GF-D8 (cell line): ENCODE measurements at regions not wholly inside any gene's neighbourhood (a gene's known extent, or its start where the extent isn't known, plus 50 kb on each side); places are given as distances from the start of the nearest gene placed in this dataset.
A peak's percentile ranks its signal among the peaks of the same experiment; 100 is the strongest.
"Not testable (repeated sequence)": the region's sequence is repeated elsewhere in the genome, so short reads cannot be mapped to it uniquely, and the experiment has no call there.

ENCODE experiments used
- DNase-seq: peaks from one replicate; lab custom pipeline; 2025; lab: John Stamatoyannopoulos, UW

DNA sequence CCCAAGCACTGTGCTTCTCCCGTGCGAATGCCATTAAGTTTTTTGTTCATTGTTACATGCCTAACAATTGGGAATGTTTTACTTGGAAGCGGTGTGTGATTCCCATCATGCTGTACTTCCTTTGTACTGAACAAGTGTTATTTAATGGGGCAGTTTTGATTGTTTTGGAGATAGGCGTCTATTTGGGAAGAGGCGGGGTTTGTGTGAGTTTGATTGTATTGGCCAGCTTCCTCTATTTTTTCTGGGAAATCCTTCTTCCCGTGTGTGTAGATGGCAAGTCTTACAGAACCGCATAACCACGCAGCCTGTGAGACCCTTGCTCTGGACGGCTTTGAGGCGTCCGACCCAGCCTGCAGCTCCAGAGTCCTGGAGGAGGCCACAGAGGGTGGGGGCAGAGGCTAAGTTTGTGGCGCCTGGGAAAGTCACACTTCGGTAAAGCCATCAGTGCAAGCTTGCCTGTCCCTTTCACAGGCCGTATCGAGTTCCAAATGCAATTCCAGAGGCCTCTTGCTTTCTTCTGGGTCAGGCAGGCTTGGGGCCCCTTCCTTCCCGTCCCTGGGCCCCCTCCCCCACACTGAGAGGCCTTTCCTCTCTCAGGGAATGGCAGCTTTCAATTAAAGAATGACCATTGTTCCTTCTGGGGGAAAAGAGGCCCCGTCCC is 210.3 kb downstream of the TOMM20 start:
- peak; percentile 46 for DNase-seq

DNA sequence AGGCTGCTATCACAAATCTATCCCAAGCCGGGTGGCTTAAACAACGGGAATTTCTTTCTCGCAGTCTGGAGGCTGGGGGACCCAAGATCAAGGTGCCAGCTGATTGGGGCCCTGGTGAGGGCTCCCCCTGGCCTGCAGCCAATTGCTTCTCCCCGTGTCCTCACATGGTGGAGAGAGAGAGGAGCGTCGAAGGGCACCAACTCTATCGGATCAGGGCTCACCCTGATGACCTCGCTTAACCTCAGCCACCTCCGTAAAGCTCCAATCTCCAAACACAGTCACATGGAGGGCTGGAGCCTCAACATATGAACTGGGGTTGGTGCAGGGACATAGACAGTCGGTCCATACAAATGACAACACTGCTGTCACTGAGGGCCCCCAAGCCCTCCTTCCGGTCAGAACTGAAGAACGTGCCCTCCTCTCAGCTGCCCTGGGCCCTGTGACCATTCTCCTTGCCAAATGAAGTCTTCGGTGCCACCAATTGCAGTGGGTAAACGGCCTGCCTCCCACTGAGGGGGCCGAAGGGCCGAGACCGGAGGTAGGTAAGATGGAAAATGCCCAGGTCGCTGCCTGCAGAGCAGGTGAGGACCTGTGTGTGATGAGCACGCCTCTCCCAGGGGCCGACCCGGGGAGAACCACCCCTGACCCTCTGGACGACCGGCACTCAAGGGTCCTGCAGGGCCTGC is 211.0 kb downstream of the TOMM20 start:
- no peak for DNase-seq

DNA sequence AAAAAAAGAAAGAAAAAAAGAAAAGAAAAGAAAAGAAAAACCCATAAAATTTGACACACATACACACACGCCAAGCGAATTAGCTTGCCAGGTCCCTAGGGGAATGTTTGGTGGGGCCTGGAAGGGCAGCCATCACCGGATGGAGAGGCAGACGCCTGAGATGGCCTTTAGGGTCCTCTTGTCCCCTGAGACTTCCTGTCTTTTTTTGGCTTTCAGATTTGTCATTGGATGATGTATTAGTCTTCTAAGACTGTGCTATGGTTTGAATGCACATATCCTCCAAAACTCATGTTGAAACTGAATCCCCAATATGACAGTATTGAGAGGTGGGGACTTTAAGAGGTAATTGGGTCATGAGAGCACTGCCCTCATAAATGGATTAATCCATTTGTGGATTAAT is 211.8 kb downstream of the TOMM20 start:
- no peak for DNase-seq

DNA sequence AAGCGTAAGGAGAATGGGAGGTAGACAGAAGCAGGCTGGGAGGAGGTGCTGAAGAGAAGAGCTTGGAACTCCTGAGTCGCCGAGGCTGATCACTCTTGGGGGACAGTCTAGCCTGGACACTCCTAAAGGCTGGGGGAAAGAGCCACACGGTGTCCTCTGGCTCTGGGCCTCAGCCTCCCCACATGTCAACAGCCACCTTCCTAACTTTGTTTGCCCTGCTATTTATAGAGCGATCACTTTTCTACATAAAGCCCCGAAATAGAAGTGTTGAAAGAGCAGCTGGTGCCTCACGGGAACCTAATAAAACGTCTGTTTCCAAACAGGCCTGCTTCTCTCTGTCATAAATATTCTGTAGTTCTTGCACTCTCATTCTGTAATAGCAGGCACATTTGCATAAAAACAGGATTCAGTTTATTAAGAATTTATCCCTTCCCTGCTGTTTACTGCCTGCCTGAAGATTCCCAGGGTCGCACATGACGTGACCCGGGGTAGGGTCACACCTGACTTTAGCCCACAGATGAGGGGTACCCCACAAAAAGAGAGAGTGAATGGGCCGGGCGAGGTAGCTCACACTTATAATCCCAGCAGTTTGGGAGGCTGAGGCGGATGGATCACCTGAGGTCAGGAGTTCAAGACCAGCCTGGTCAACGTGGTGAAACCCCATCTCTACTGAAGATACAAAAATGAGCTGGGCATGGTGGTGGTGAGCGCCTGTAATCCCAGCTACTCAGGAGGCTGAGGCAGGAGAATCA is 212.5 kb downstream of the TOMM20 start:
- peak; percentile 54 for DNase-seq

DNA sequence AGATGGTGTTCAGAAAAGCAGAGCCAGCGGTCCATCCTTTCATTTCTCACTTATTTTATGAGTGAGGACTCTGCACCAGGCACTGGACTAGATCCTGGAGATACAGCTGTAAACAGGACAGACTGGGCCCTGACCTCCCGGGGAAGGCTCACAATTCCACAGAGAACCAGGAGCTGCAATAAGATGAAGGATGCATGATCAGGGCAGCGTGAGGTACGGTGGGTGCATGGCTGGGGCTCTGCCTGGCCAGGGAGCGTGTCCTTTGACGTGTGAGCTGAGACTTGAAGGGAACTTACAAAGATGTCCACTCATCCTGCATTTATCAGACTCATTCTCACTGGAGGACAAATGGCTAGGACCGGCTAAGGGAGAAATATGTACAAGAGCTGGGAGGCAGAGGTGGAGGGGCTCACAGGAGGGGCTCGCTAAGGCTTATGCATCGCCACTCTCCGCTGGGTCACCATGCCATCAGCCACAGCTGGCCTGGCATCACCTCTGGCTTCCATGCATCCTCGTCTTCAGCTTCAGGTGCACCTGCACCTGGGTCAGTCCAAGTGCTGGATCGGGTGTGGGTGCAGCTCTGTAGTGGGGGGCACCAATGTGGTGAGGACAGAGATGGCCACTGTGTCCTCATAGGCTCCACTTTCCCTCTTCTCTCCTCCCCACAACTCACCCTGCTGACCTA is 213.9 kb downstream of the TOMM20 start:
- DNase-seq, result no peak

DNA sequence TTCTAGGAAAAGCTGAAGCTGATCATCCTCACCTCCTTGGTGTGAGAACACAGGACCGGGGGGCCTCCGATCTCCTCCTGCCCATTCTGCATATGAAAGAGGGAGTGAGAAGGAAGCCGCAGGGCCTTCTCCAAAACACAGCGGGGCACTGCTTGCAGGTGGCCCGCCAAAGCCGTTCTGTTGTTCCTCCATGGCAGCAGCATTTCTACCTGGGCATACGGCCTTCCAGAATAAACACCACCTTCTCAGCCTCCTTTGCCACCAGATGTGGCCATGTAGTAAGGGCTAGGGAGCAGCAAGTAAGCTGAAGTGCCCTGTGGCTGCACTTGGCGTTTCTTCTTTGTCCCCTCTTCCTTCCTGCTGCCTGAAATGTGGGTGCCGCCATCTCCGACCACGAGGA is 214.9 kb downstream of the TOMM20 start:
- no peak for DNase-seq

DNA sequence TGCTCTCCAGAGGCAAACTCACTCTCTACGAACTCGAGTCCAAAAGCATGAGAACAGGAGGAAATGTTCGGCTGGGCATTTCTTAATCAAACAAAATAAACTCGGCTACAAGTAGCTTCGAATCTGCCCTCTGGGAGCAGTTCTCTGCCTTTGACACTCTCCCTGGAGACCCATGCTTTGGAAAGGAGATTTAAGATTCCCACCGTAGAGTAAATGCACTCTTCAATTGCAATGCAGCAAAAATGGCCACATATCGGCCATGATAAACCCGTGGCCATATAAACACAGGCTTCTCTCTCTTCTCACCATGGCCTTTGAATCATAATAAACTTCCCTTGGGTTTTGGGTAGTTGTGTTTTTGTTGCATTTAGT is 215.4 kb downstream of the TOMM20 start:
- DNase-seq, result no peak

DNA sequence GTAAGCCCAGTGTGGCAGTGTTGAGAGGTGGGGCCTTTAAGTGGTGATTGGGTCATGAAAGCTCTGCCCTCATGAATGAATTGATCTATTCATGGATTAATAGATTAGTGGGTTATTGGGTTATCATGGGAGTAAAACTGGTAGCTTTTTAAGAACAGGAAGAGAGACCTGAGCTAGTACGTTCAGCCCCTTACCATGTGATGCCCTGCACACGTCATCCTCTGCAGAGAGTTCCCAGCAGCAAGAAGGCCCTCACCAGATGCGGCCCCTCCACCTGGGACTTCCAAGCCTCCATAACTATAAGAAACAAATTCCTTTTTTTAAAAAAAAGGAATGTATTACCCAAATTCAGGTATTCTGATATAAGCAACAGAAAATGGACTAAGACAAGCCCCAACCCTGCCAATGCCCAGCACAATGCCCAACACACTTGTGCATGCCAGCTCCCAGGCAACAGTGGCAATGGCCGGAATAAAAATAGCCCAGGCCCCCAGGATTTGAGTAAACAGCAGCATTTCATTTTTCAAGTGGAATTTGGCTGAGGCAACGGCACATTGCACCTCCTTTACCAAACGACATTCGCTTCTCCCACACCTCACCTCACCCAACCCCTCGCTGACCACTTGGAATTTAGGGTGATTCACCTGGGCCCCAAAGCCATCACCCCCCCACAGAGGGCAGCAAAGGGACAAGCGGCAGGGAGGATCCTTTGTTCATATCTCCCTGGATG is 215.9 kb downstream of the TOMM20 start:
- no peak for DNase-seq

DNA sequence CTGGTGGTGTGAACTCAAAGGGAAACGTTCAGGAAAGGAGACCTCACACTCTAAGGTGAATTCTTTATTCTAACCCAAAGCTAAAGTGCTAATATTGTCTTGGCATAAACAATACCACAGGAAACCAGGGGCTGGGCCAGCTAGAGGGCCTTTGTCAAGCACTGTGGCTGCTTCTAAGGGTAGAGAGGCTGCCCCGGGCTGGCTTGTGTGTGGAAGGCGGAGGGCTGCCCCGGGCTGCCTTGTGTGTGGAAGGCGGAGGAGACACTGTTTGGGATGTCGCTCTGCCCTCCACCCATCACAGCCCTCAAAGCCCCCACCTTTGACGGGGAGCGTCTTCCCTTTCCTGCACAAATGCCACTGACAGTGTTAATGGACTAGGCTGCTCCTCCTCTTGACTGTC is 216.8 kb downstream of the TOMM20 start:
- no peak for DNase-seq

DNA sequence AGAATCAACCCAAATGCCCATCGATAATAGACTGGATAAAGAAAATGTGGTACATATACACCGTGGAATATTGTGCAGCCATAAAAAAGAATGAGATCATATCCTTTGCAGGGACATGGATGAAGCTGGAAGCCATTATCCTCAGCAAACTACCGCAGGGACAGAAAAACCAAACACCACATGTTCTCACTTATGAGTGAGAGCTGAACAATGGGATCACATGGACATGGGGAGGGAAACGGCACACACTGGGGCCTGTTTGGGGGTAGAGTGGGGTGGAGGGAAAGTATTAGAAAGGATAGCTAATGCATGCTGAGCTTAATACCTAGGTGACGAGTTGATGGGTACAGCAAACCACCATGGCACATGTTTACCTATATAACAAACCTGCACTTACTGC is 217.5 kb downstream of the TOMM20 start:
- not testable (repeated sequence) for DNase-seq

DNA sequence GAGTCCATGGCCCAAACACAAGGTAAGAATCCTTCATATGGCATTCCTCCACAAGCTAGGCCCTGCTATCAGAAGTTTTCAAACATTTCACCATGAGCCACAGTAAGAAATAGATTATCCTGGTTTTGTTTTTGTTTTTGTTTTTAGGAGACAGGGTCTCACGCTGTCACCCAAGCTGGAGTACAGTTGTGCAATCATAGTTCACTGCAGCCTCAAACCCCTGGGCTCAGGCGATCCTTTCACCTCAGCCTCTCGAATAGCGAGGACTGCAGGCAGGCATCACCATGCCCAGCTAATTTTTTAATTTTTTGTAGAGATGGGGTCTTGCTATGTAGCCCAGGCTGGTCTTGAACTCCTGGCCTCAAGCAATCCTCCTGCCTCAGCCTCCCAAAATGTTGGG is 218.8 kb downstream of the TOMM20 start:
- no peak for DNase-seq

DNA sequence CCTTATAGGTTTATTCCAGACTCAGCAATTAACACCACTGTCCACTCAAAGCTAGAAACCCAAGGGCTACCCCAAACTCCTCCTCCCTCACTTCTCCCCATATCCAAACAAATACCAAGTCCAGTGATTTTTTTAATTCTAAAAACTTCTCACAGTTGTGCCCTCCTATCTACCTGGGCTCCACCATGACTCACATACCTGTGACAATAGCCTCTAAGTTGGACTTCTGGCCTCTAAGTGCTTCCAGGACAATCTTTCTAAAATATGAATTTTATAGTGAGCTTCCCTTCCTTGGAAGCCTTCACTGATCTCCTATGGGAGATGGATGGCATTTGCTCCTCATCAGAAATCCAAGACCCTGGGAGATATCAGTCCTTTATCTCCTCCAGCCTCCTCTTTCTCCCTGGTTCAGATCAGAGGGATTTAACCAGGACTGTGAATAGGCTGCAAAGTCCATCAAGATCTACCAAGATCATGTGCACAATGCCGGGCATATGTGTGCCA is 219.3 kb downstream of the TOMM20 start:
- no peak for DNase-seq

DNA sequence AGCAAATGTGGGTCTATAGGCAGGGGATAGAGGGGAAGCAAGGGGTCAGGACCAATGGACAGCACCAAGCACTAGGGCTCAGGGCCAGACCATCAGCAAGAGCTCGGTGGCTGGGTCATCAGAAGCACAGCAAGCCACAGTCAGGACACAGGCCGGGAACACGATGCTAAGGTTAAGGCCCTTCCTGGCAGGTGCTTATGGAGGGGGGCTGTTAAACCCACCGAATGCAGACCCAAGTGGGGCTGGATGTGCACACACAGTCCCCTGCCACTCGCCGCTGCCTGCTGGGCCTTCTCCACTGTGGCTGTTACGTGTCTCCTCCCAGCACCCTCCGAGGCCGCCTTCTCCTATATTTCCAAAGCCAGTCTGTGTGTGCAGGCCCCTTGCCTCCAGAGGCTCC is 220.1 kb downstream of the TOMM20 start:
- no peak for DNase-seq

DNA sequence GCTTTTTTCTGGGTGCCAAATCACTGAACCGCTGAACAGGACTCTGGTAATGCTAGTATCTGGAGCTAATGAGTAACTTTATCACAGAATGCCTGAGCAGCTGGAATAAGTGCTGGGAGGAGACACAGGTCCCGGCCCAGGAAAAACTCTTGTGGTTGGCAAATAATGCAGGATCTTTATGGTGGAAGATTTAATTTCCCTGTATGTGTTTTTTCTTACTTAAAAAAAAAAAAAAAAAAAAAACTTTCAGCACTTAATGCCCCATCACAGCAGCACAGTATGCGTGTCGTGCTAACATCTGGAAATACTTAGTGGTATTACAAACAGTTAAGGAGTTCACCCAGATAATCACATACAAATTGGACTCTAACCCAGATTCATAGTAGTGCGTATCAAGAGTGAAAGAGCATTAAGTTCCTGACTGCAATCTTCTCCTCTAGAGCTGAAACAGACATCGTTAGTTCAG is 220.7 kb downstream of the TOMM20 start:
- no peak for DNase-seq

DNA sequence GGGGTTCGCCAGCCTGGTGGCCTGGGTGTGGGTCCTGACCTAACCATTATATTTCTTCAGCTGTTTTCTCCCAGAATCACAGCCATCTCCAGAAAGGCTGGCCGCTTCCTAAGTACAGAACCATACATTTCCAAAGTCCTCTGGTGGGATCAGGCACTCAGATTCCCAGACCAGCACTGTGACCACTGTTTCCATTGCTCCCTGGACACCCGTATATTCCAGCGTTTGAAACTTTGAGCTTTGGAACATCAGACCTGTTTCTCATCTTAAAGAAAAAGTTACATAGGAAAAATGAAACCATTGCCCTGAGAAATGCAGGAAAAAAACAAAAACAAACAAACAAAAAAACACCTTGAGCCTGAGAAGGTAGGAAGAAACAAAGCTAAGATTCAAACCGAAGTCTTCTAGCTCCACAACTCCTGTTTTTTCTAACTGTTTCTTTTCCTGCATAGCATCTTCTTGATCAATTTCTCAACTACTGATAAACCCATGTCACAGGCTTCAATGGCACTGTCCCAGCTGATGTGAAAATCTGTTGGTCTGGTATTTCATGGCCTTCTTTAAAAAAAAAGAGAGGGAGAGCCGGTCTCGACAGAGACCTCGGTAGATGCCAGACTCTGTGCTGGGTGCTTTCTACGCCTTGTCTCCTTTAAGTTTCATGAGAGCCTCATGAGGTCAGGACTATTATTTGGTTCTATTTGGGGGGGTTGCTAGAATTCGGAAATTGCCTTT is 221.3 kb downstream of the TOMM20 start:
- no peak for DNase-seq

DNA sequence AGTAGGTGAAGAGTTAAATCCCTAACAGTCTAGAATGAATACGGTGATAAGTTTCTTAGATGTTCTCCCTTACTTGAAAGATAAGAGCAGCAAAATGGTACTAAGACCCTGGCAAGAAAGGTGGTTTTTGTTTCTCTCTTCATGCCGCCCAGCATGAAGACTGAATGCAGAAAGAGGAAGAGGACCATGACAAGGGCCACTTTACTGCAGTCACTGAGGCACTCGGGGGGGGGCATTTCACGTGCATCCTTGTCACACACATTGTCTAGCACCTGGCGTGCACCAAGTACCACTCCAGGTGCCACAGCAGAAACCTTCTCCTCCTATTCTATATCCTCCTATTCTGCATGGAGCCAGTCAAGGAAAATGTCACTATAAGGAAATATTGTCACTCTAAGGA is 222.0 kb downstream of the TOMM20 start:
- no peak for DNase-seq

DNA sequence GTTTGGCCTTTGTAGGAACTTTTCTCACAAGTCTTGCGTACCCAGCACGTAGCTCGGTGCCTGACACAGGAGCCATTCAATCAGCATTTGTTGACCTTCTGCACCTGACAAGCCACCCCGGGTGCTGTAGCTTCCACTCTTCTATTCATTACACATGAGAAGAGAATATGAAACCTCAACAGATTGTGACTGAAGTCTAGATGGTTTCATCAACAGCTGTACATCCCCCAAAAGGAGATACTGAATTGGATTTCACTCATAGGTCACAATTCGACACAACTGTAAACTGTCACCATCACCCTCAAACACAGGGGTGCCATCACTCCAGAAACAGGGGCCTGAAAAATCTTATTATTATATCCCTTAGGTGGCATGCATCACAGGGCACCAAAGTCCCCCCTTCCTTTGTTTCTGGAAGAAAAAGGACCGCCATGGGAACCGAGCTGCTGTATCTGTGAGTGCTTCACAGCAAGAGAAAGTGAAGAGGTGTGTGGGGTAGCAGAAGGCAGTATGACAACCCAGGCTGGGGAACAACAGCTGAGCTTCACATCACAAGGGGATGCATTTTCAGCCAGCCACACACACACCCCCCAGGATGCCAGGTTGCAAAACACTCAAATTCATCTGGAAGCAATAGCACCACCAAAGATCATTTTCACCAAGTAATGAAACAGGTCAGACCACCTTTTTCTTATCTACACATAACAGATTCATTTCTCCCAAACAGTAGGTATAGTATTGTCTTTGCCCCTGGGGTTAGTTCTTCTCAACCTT is 225.7 kb downstream of the TOMM20 start:
- DNase-seq, result no peak

DNA sequence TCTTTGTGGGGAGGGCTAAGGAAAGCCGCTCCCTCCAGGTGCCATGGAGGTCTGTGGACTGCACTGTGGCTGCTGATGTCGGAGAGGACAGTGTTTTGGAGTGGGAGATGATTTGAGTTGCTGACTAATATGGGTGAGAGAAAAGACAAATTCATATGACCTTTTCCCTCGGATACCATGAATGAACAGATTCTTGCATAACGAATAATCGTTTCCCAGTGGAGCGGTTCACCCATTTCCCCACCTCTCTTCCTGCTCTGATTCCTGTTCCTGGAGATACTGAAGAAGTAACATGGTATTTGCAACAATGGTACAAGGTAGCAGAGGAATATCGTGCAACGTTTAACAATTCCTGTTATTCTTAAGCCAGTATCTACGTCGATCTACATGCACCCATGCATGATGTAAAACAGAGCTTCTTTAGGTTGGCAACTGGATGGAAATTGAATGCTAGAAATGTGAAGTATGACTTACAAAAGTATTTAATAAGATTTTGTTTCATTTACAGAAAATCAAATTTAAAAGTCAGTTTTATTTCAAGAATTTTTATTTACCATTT is 227.1 kb downstream of the TOMM20 start:
- DNase-seq, result no peak

DNA sequence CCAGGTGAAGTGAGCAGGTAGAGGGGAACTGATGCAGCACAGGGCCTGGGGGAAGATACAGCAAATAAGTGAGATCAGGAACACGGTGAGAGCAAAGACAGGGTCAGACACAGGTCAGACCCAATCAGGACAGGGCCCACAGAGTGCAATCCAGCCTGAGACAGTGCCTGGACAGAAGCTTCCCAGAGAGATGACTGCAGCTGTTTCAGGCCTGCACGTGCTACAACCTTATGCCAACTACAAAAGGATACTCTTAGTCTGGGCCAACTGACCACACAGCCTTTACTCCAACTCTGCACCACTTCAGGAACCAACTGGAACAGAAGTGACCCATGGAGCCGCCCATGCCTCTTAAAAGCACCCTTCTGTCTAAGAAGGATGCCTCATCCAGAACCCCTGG is 228.0 kb downstream of the TOMM20 start:
- DNase-seq, result no peak

DNA sequence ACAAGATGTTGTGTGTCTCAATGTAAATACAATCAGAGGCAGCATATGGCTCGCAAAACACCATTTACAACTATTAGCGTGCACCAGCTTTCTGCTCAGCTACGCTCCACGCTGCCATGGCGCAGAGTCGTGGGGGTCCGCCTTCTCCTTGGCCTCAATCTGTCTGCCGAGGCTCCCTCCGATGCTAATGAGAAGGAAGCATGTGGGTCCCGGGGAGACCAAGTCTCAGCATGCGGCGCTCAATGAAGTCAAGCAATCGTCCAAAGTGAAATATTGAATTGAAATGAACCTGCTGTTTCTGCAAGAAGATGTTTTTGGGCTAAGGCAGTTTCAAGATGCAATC is 228.9 kb downstream of the TOMM20 start:
- no peak for DNase-seq
